ENCODE measurements at regions not wholly inside any gene's neighbourhood (a gene's known extent, or its start where the extent isn't known, plus 50 kb on each side); places are given as distances from the start of the nearest gene placed in this dataset.
"Not testable (repeated sequence)": the region's sequence is repeated elsewhere in the genome, so short reads cannot be mapped to it uniquely, and the experiment has no call there.

DNA sequence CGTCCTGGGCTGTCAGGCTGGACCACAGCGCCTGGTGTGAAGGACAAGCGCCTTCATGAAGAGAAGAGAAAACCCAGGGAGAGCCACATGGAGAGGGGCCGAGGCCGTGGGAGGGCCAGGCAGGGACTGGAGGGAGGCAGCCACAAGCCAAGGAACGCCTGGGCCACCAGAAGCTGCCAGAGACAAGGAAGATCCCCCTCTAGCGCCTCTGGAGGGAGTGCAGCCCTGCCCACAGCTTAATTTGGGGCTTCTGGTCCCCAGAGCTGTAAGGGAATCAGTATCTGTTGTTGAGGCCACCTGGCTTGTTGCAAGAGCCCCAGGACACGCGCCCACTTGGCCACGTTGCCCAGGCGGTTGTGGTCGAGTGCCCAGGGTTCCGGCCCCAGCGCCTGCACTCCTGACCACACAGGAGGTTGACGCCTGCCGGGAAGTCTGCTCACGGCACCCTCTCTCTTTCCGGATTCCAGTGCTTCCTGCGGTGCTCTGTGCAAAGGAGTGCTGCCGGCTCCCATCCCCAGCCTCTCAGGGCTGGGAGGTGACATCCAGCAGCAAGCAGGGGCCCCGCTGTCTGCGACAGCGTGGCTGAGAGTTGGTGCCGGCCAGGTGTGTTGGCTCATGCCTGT is 4431.0 kb upstream of the TPTE start:
- H2AFZ ChIP-seq; H3K9me2 ChIP-seq (ENCODE audit: insufficient read depth); POLR2A ChIA-PET (ENCODE audit: unreplicated experiment); intact Hi-C loops (cut with micrococcal nuclease; ENCODE audit: unreplicated experiment); H3K27me3 ChIP-seq (ENCODE audit: insufficient read depth, low read depth); H3K27ac ChIP-seq; H3K36me3 ChIP-seq (ENCODE audit: low read depth); H3K9me3 ChIP-seq (ENCODE audit: insufficient read depth, low read depth); H3K4me1 ChIP-seq (replicated peaks; ENCODE audit: insufficient read depth); H3F3A ChIP-seq (ENCODE audit: insufficient read depth, low read depth); BruUV-seq (replicated peaks); H3K4me3 ChIP-seq; DNase-seq; CTCF ChIA-PET; H3K4me2 ChIP-seq; H3K79me2 ChIP-seq (ENCODE audit: low read depth); H4K20me1 ChIP-seq (ENCODE audit: insufficient read depth): not testable (repeated sequence)

- H3K4me1 ChIP-seq (replicated peaks; ENCODE audit: insufficient read depth); H3K27me3 ChIP-seq (ENCODE audit: insufficient read depth, low read depth); BruUV-seq (replicated peaks); intact Hi-C loops (cut with micrococcal nuclease; ENCODE audit: unreplicated experiment); H3K9me2 ChIP-seq (ENCODE audit: insufficient read depth); CTCF ChIA-PET; H3K4me3 ChIP-seq; H3K36me3 ChIP-seq (ENCODE audit: low read depth); H3K27ac ChIP-seq; H3K9me3 ChIP-seq (ENCODE audit: insufficient read depth, low read depth); POLR2A ChIA-PET (ENCODE audit: unreplicated experiment); H2AFZ ChIP-seq; H4K20me1 ChIP-seq (ENCODE audit: insufficient read depth); DNase-seq; H3K79me2 ChIP-seq (ENCODE audit: low read depth); H3K4me2 ChIP-seq; H3F3A ChIP-seq (ENCODE audit: insufficient read depth, low read depth): not testable (repeated sequence)
These were observed 4429.9 kb upstream of the TPTE start for GRCh38 chr21:6091335-6092027.

DNA sequence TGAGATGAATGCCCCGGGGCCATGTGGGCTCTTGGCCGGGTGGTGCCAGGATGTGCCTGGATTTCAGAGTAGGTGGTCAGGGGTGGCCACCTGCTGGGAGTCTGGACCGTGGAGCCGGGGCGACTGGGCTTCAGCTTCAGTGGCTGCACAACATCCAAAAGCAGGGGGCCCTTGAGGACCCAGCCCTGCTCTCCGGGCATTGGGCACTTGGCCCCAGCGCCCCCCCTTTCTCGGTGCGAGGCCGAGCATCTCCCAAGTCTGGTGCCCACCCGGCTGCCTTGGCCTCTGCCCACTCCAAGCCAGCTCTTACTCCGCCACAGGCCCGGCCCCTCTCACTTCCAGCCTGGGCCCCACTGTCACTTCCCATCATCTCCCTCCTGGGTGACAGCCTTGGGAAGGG is 4429.0 kb upstream of the TPTE start:
- H3K79me2 ChIP-seq (ENCODE audit: low read depth); CTCF ChIA-PET; H3K9me2 ChIP-seq (ENCODE audit: insufficient read depth); H3K4me3 ChIP-seq; H3K36me3 ChIP-seq (ENCODE audit: low read depth); H3K4me2 ChIP-seq; DNase-seq; H3K27ac ChIP-seq; H3K27me3 ChIP-seq (ENCODE audit: insufficient read depth, low read depth); H3F3A ChIP-seq (ENCODE audit: insufficient read depth, low read depth); H4K20me1 ChIP-seq (ENCODE audit: insufficient read depth); POLR2A ChIA-PET (ENCODE audit: unreplicated experiment); intact Hi-C loops (cut with micrococcal nuclease; ENCODE audit: unreplicated experiment); H2AFZ ChIP-seq; BruUV-seq (replicated peaks); H3K4me1 ChIP-seq (replicated peaks; ENCODE audit: insufficient read depth); H3K9me3 ChIP-seq (ENCODE audit: insufficient read depth, low read depth): not testable (repeated sequence)

DNA sequence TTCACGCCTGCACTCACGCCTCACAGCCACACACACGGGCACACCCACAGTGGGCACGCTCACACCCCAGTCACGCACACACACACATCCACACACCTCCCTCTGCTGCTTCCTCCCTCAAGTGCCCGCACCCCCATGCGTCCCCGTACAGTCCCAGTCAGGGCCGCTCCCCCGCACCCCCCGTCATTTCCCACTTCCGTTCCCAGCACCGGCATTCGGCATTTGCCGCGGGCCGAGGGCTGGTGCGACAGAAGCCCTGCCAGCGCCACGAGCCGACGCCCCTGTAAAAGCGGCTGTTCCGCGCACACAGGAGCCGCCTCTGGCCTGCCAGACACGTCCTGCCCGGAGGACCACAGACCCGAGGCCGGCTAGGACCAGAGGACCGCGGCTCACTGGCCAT is 4428.0 kb upstream of the TPTE start:
- H3K79me2 ChIP-seq (ENCODE audit: low read depth); H3K27ac ChIP-seq; H3K27me3 ChIP-seq (ENCODE audit: insufficient read depth, low read depth); H3K9me2 ChIP-seq (ENCODE audit: insufficient read depth); intact Hi-C loops (cut with micrococcal nuclease; ENCODE audit: unreplicated experiment); H3K4me2 ChIP-seq; CTCF ChIA-PET; H3K36me3 ChIP-seq (ENCODE audit: low read depth); BruUV-seq (replicated peaks); H4K20me1 ChIP-seq (ENCODE audit: insufficient read depth); H3K4me1 ChIP-seq (replicated peaks; ENCODE audit: insufficient read depth); H3K4me3 ChIP-seq; H3K9me3 ChIP-seq (ENCODE audit: insufficient read depth, low read depth); DNase-seq; H2AFZ ChIP-seq; H3F3A ChIP-seq (ENCODE audit: insufficient read depth, low read depth); POLR2A ChIA-PET (ENCODE audit: unreplicated experiment): not testable (repeated sequence)

DNA sequence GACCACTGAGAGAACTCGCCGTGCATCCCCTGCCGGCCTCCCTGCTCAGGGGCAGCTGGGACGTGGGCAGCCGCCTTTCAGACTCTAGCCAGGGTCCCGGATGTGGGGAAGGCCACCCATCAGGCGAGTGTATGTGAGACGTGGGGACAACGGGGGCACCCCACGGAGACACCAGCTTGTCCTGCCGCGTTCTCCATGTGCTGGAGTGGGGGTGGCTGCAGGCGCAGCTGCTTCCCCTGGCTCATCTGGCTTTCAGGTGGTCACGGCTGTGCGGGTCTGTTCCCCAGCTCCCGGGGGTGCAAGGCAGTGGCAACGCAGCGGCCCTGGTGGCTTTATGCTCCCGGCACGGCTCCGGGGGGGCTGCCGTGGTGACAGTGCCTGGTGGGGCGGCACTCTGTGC is 4427.5 kb upstream of the TPTE start:
- BruUV-seq (replicated peaks); intact Hi-C loops (cut with micrococcal nuclease; ENCODE audit: unreplicated experiment): not testable (repeated sequence)

GRCh38 chr21:6095304-6095703 is 4426.1 kb upstream of the TPTE start:
- H3K27me3 ChIP-seq (ENCODE audit: insufficient read depth, low read depth); H3K36me3 ChIP-seq (ENCODE audit: low read depth); H3K9me3 ChIP-seq (ENCODE audit: insufficient read depth, low read depth); BruUV-seq (replicated peaks); H3K4me1 ChIP-seq (replicated peaks; ENCODE audit: insufficient read depth); H4K20me1 ChIP-seq (ENCODE audit: insufficient read depth); DNase-seq; H3F3A ChIP-seq (ENCODE audit: insufficient read depth, low read depth); H3K4me2 ChIP-seq; H3K27ac ChIP-seq; POLR2A ChIA-PET (ENCODE audit: unreplicated experiment); H3K79me2 ChIP-seq (ENCODE audit: low read depth); H2AFZ ChIP-seq; H3K9me2 ChIP-seq (ENCODE audit: insufficient read depth); CTCF ChIA-PET; H3K4me3 ChIP-seq; intact Hi-C loops (cut with micrococcal nuclease; ENCODE audit: unreplicated experiment): not testable (repeated sequence)

More for the DNA sequence above, 4427.5 kb upstream of the TPTE start:
- H3K36me3 ChIP-seq (ENCODE audit: low read depth); H3F3A ChIP-seq (ENCODE audit: insufficient read depth, low read depth); H3K79me2 ChIP-seq (ENCODE audit: low read depth); H3K4me2 ChIP-seq; H4K20me1 ChIP-seq (ENCODE audit: insufficient read depth); H3K27ac ChIP-seq; H2AFZ ChIP-seq; DNase-seq; H3K4me3 ChIP-seq; H3K27me3 ChIP-seq (ENCODE audit: insufficient read depth, low read depth); H3K9me2 ChIP-seq (ENCODE audit: insufficient read depth); CTCF ChIA-PET; POLR2A ChIA-PET (ENCODE audit: unreplicated experiment); H3K9me3 ChIP-seq (ENCODE audit: insufficient read depth, low read depth); H3K4me1 ChIP-seq (replicated peaks; ENCODE audit: insufficient read depth): not testable (repeated sequence)

- H2AFZ ChIP-seq; DNase-seq; H3K79me2 ChIP-seq (ENCODE audit: low read depth); H3K27ac ChIP-seq; H3K9me2 ChIP-seq (ENCODE audit: insufficient read depth); H3F3A ChIP-seq (ENCODE audit: insufficient read depth, low read depth); POLR2A ChIA-PET (ENCODE audit: unreplicated experiment); H3K27me3 ChIP-seq (ENCODE audit: insufficient read depth, low read depth); H3K4me3 ChIP-seq; H3K9me3 ChIP-seq (ENCODE audit: insufficient read depth, low read depth); H3K4me2 ChIP-seq; H3K36me3 ChIP-seq (ENCODE audit: low read depth); H3K4me1 ChIP-seq (replicated peaks; ENCODE audit: insufficient read depth); H4K20me1 ChIP-seq (ENCODE audit: insufficient read depth); intact Hi-C loops (cut with micrococcal nuclease; ENCODE audit: unreplicated experiment); CTCF ChIA-PET: not testable (repeated sequence)
- TSS peak; percentile 93 for BruUV-seq (replicated peaks)
These were observed 4424.6 kb upstream of the TPTE start for GRCh38 chr21:6096560-6097424.

Measured in PC-9 (cell line).